ENCODE measurements at regions not wholly inside any gene's neighbourhood (a gene's known extent, or its start where the extent isn't known, plus 50 kb on each side); places are given as distances from the start of the nearest gene placed in this dataset.

- TF ChIP-seq EZH2 (IDR thresholded peaks at IDR 0.05; ENCODE audit: insufficient read depth, poor library complexity, severe bottlenecking) (no peak), EZH2phosphoT487 (IDR thresholded peaks at IDR 0.05; ENCODE audit: insufficient read depth, low read depth) (no peak)
These were observed 218.8 kb upstream of the ID2 start for GRCh38 chr2:8462899-8463648.

Data from GM23248 (cell line).